ENCODE measurements at regions not wholly inside any gene's neighbourhood (a gene's known extent, or its start where the extent isn't known, plus 50 kb on each side); places are given as distances from the start of the nearest gene placed in this dataset.

DNA sequence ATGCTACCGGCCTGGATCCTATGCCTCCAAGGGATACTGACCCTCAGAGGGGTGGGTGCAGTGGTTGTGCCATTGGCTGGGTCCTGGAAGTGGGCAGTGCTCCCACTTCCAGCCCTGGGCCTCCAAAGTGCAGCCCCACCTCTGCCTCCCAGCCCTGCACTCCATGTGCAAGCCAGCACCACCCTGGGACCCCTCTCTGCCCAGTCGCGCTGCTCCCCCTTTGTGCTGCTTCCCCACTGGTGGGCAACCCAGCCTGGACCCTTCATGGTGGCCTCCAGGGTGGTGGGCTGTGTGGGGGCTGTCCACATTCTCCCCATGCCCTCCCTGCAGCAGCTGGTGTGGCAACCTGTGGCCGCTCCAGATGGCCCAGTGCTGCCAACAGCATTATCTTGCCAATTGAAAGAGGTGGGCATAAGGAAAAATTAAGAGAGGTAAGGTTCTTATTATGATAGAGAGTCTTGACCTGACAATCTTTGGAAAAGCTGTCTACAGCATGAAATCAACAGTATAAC, 309.7 kb downstream of the GUCY2F start:
- no peak for TF ChIP-seq SP1 (IDR thresholded peaks at IDR 0.05)
- no peak for TF ChIP-seq FOXM1 (IDR thresholded peaks at IDR 0.05; ENCODE audit: borderline replicate concordance)
- TF ChIP-seq ZNF384 (IDR thresholded peaks at IDR 0.05) = no peak
- no peak for TF ChIP-seq TARDBP (IDR thresholded peaks at IDR 0.05)
- TF ChIP-seq, protein P1, sequence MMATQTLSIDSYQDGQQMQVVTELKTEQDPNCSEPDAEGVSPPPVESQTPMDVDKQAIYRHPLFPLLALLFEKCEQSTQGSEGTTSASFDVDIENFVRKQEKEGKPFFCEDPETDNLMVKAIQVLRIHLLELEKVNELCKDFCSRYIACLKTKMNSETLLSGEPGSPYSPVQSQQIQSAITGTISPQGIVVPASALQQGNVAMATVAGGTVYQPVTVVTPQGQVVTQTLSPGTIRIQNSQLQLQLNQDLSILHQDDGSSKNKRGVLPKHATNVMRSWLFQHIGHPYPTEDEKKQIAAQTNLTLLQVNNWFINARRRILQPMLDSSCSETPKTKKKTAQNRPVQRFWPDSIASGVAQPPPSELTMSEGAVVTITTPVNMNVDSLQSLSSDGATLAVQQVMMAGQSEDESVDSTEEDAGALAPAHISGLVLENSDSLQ (IDR thresholded peaks at IDR 0.05) = no peak
